ELR (cell line): ENCODE measurements at regions not wholly inside any gene's neighbourhood (a gene's known extent, or its start where the extent isn't known, plus 50 kb on each side); places are given as distances from the start of the nearest gene placed in this dataset.

ENCODE experiments used
- DNase-seq: peaks from one replicate; pipeline ENCODE4 v3.0.0-alpha.2; 2015; ENCODE audit warnings: low read depth

DNA sequence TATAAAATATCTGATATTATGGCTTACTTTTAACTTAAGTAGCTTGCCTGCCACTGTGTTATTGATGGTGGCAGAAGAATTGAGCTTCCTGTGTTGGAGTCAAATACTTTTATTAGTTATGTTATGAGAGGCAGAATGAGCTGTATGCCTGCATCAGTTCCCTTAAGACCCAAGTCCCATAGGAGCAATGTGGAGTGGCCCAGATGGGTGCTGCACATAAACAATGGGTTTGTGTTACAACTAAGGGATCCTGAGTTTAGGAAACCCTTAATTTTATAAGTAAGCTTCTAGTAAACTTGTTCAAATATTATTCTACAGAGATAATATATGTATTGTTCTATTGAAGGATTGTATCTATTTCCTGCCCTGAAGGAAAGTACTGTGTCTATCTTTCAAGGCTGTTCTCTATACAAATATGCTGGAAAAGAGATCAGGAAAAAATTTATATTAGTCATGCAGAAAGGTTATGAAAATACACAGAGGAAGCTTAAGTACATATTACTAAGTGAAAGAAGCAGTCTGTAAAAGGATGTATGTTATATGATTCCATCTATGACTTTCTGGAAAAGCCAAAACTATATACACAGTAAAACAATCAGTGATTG, 2018.0 kb upstream of the PCDH20 start:
- DNase-seq: peak; percentile 60

DNA sequence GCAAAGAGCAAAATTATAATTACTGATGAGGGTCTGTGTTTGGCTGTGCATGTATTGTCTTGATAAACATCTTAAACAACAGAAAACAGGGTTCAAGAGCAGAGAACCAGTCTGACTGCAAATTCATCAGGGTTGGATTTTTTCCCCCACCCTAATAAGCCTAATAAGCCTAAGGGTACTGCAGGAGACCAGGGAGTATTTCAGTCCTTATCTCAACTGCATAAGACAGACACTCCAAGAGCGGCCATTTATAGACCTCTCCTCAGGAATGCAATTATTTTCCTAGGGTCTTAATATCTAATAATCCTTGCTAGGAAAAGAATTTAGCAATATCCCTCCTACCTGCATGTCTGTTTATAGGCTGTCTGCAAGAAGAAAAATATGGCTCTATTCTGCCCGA, 2011.5 kb upstream of the PCDH20 start:
- no peak for DNase-seq

GRCh38 chr13:63425131-63425530, 2009.5 kb upstream of the PCDH20 start:
- peak; percentile 19 for DNase-seq

DNA sequence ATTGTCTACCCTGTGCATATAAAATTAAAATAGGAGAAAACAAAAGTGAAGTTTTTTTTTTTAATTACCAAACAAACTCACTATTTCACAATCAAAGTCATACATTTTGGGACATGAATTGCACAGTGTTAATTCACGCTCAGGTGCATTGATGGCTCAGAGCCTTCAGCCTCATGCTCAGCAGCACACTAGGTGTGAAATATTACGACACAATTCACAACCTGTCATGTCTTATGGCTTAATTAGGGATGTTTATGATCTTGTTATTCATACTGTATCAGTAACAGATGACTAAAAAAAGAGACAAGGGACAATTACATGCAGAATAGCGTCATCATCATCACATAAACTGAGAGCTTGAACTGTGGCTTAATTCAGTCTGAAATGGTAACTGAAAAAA, 2005.5 kb upstream of the PCDH20 start:
- no peak for DNase-seq

- no peak for DNase-seq
Measured at GRCh38 chr13:63420685-63421084, 2005.0 kb upstream of the PCDH20 start.

GRCh38 chr13:63414247-63414646, 1998.6 kb upstream of the PCDH20 start:
- DNase-seq: no peak

DNA sequence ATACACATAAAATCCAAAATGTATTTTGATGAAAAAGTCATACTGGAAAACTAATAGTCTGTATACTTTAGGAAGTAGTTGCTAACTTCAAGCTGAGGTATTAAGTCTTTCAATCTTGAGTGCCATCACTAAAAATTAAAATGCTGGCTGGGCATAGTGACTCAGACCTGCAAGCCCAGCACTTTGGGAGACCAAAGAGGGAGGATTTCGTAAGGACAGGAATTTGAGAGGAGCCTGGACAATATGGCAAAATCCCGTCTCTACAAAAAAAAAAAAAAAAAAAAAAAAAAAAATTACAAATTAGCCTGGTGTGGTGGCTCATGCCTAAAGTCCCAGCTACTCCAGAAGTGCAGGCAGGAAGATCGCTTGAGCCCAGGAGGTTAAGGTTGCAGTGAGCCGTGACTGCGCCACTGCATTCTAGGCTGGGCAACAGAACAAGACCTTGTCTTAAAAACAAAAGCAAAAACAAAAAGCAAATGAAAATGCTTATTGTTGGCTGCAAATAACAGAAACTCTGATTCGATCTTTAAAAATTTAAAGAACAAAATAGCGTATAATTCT, 1994.2 kb upstream of the PCDH20 start:
- DNase-seq: peak; percentile 17

- DNase-seq: no peak
Measured at GRCh38 chr13:63408331-63409189, 1992.9 kb upstream of the PCDH20 start.

DNA sequence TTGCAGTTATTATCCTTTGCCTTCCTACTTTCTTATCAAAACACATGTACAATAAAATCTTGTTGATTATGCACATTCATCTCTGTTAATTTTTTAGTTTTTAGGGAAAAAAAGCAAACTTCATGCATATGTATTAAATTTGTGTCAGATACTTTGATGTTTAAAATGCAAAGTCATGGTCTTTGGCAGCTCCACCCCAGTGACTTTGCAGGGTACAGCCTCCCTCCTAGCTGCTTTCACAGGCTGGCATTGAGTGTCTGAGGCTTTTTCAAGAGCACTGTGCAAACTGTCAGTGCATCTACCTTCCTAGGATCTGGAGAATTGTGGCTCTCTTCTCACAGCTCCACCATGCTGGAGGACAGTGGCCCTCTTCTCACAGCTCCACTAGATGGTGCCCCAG, 1988.1 kb upstream of the PCDH20 start:
- DNase-seq: no peak

- DNase-seq: no peak
Measured at GRCh38 chr13:63396746-63397145, 1981.1 kb upstream of the PCDH20 start.

- DNase-seq: peak; percentile 30
Measured at GRCh38 chr13:63393112-63393511, 1977.5 kb upstream of the PCDH20 start.

DNA sequence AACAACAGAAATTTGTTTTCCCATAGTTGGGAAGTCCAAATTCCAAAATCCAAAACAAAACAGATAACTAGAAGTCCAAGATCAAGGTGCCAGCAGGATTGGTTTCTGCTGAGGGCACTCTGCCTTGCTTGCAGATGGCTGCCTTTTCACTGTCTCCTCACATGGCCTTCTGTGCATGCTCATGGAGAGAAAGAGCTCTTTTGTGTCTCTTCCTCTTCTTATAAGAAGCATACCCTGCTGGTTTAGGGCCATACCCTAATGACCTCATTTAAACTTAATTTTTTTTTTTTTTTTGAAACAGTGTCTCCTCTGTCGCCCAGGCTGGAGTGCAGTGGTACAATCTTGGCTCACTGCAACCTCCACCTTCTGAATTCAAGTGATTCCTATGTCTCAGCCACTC, 1974.1 kb upstream of the PCDH20 start:
- no peak for DNase-seq

DNA sequence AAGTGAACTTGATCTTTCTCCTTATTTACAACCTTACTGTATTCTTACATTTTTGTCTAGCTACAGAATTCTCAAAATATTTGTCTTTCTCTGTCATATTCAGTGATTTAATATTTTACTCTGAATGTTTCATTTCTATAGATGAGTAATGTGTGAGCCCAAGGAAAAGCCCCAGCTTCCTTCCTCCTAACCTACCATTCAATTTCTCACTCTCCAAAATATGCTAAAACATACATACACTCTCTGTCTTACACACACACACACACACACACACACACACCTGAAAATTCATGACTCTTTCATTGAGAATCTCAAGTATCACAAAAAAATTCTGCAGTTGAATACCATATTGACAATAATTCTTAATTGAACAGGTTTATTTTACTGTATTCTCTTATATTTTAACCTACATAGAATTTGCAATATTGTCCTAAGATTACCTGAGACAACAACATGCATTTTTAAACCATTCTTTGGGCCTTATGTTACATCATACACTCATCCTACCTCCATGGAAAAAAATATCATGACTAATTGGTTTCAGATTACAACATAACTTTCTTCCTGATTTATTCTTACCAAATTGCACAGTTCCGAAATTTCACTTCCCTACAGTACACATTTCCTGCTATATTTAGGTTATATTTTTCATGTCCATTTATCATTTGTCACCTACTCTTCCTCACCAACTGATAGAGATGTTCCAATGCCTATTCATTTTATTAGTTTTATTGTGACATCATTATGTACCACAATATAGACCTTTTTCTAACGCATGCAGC, 1965.6 kb upstream of the PCDH20 start:
- peak; percentile 19 for DNase-seq

- DNase-seq: no peak
Measured at GRCh38 chr13:63377986-63378385, 1962.3 kb upstream of the PCDH20 start.

GRCh38 chr13:63370101-63370500, 1954.5 kb upstream of the PCDH20 start:
- no peak for DNase-seq

DNA sequence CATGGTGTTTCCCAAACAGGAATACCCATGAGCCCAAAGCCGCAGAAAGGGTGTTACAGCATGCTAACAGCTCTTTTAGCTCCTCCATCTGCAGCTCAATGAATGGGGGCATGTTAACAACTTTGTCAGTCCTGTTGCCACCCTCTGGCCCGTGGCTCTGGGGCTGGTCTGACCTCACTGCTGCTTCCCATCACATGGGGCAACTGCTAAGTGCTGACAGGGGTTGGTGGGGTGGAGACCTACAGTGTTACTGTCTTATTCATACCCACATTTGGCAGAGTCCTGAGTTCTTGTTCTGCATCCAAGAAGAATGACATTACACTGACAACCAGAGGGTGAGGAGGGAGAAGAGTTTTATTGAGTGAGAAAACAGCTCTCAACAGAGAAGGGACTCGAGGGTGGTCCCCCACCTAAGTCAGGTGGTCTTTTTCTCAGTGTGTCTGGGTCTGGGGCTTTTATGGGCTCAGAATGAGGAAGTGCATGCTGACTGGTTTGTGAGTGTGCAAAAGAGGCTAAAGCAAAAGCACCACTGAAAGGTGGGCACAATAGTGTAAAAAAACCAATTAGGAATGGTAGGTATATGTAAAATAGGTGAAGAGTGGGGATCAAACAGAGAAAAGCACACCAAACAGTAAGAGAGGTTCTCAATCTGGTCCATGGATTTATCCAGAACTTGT, 1952.0 kb upstream of the PCDH20 start:
- DNase-seq: no peak

DNA sequence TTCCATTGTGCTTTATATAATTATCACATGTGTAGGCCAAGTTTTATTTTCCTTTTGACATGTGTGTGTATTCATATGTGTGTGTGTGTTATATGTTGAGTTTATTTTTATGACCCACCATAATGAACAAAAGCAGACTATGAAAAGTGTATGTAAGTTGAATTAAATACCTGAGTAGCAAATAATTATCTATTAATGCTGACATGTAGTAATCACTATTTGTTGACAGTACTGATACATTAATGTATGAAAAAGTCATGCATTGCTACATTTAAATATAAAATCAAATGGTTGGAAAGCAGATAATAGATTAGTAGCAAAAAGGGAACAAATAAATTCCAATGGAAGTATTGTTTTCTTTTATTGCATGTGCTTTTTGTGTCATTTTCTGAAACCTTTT, 1948.5 kb upstream of the PCDH20 start:
- DNase-seq: no peak

DNA sequence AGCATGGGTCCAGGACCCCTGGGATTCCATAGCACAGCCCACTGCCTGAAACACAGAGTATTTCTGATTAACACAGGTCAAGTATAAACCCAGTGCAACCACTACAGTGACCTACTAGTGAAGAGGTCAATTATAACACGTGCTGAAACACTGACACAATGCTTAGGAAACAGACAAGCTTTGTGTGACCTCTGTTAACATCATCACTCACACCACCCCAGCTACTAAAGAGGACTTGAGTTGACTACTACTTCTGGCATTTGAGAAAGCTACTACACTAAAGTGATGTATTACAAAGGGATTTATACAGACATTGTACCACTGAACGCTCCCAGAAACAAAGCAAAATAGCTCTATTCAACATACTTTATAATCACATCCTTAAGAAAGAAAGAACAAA, 1935.9 kb upstream of the PCDH20 start:
- peak; percentile 11 for DNase-seq

DNA sequence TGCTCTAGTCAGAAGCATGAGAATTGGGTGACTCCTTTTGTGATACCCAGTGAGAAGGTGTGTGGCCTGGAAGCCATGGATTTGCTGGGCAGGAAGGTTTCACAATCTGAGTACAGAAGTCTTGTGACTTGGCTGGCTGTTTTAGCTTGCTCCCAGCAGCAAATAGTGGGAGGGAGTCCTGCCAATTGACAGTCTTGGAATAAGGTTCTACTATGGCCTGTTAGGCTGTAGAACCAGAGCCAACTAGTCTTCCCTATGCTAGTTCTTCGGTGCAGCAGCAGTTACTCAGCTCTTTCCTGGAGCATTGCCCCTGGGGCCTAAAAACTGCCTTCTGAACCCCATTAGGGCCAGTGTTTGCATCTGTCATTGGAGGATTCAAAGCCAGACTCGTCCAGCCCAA, 1935.4 kb upstream of the PCDH20 start:
- DNase-seq: no peak

GRCh38 chr13:63345835-63346234, 1930.2 kb upstream of the PCDH20 start:
- no peak for DNase-seq

DNA sequence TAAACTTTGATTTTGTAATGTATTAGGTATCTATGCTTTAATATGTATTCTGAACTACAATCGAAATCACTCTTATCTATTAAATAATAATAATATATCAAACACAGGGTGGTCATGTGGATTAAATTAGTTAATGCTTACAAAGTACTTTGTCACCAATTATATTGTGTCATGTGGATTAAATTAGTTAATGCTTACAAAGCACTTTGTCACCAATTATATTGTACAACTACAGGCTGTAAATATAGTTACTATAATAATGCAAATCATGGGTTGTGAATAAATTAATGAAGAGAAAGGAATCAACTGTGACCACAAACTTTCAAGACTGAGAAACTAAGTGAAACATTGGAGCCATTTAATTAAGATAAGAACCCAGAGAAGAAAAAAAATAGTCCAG, 1929.1 kb upstream of the PCDH20 start:
- DNase-seq: no peak

DNA sequence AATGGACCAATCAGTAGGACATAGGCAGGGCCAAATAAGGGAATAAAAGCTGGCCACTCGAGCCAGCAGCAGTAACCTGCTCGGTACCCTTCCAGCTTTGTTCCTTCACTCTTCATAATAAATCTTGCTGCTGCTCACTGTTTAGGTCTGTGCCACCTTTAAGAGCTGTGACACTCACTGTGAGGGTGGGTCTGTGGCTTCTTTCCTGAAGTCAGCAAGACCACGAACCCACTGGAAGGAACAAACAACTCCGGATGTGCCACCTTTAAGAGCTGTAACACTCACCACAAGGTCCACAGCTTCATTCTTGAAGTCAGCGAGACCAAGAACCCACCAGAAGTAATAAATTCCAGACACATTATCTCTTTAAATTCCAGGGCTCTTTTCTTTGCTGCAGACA, 1922.3 kb upstream of the PCDH20 start:
- DNase-seq: no peak
